Stimulated activated CD8-positive, alpha-beta memory T cell treated with anti-CD3 and anti-CD28 coated beads, Interleukin-15, amount 100 ng/mL, for 48 hours (primary cell): ENCODE measurements at regions not wholly inside any gene's neighbourhood (a gene's known extent, or its start where the extent isn't known, plus 50 kb on each side); places are given as distances from the start of the nearest gene placed in this dataset.

Experiments used
- DNase-seq, 2 donors: peaks; one replicate each; pipeline ENCODE4 v3.0.0-alpha.2; 2020; ENCODE audit warnings: low read depth in 2 of 2

DNA sequence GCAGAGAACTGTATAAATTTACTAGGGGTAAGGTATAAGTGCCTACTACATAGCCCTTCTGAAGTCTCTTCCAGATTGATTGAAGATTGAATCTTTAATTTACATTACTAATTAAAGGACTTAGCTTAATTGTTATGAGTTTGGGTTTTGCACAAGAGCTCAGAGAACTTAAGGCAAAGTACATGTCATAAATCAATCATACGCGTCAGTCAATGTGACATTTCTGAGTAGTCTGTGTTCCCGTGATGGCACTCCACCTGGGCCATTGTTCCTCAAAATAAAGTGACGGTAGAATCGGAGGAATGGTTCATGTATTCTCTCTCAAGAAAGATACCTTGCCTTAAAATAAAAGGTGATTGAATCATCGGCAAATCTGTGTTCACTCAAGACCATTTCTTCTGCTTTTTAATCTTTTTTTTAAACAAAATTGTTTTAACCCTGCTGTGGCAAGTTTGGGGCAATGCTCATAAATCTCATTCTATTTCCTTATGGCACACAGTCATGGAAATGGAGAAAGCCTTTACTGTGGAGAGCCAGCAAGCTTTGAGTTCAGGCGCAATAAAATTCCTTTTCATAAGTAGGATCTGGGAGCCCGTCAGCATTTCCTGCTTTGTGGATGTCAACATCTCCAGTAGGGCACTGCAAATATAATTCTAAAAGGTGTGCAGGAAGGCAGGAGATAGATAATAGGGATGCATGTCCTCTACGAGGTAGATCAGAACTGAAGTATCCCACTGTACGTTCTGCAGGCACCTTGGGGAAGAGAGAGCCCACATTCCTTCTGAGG, 427.4 kb downstream of the GATA3 start:
- DNase-seq: no peak

GRCh38 chr10:8485032-8485431, 430.5 kb downstream of the GATA3 start:
- no peak for DNase-seq

- no peak for DNase-seq
Observed at GRCh38 chr10:8487346-8487745, 432.9 kb downstream of the GATA3 start.

GRCh38 chr10:8489232-8489631, 434.7 kb downstream of the GATA3 start:
- no peak for DNase-seq

DNA sequence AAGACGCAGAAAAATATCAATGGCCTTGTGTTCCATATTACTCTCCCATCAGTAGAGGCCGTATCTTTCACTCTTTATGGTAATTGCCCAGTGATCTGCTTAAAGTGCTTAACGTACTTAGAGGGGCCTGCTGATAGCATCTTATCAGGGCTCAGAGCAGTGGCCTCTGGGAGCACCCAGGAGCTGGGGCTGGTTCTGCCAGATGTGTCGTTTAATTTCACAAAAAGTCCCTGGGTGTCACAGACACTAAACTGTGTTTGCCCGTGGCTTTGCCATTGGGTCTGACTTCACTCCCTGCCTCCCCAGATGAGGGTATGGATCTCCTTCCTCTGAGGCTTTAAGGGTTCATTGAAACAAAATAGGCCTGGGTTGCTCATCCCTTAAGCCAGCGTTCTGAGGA, 435.3 kb downstream of the GATA3 start:
- DNase-seq: no peak

GRCh38 chr10:8498290-8498689, 443.8 kb downstream of the GATA3 start:
- no peak for DNase-seq

GRCh38 chr10:8498881-8499280, 444.4 kb downstream of the GATA3 start:
- peak in 1 of 2 donors; percentile 15 for DNase-seq

DNA sequence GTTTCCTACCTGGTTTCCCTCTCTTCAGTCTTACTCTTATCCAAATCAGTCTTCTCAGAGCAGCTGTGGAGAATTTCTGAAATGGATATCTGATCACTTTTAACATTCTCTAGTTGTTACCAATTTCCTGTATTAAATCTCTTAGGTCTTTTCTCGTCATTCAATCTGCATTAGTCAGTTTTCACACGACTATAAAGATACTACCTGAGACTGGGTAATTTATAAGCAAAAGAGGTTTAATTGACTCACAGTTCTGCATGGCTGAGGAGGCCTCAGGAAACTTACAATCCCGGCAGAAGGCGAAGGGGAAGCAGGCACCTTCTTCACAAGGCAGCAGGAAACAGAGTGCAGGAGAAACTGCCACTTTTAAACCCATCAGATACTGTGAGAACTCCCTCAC, 444.8 kb downstream of the GATA3 start:
- DNase-seq: no peak

DNA sequence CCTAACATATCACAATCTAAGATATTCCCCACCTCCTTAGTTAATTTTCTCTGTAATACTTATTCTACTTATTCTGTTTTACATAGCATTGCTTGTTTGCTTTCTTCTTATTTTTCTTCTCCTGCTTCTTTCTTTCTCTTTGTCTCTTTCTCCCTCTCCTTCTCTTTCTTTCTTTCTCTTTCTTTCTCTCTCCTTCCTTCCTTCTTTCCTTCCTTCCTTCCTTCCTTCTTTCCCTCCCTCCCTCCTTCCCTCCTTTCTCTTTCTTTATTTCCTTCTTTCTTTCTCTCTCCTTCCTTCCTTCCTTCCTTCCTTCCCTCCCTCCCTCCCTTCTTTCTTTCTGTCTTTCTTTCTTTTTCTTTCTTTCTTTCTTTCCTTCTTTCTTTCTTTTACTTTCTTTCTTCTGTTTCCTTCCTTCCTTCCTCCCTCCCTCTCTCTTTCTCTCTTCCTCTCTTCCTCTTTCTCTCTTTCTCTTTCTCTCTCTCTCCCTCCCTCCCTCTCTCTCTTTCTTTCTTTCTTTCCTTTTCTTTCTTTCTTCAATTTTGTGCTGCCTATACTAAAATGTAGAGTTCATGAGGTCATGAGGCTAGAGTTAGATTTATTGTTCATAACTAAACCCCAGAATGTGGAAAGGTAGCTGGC, 445.4 kb downstream of the GATA3 start:
- DNase-seq: no peak

DNA sequence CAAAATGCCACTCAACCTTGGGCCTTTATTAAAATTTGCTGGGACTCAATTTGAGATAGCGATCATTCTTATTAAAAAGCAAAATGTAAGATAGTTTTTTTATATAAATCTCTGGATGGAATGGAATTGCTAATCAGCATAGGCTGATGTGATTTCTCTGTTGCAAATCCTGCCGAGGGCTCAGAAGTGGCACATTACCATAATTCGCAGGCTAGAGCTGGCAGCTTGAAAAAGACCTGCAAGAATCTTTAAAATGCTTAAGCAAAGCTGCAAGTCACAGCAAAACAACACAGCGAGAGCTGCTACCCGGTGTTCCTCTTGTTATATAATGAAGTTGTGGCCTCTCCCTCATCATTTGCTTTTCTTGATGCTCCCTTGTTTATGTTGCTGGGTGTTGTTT, 448.1 kb downstream of the GATA3 start:
- DNase-seq: no peak

DNA sequence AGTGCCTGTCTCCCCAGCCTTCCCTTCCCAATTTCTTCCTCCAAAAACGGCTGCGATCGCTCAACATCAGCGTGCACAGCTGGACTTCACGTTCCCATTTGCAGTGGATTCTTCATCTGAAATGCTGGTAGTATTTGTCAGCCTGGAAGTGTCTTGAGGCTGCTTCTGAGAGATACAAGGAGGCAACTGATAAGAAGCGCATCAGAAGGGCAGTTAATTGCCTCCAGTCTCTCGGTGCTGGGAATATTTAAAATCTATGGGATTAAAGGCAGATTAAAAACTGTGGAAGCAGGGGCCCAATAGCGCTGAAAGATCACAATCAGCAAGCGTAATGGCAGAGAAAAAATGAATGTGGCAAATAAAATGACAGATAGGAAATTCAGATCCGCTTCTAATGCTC, 450.0 kb downstream of the GATA3 start:
- no peak for DNase-seq

GRCh38 chr10:8507156-8507555, 452.7 kb downstream of the GATA3 start:
- no peak for DNase-seq

DNA sequence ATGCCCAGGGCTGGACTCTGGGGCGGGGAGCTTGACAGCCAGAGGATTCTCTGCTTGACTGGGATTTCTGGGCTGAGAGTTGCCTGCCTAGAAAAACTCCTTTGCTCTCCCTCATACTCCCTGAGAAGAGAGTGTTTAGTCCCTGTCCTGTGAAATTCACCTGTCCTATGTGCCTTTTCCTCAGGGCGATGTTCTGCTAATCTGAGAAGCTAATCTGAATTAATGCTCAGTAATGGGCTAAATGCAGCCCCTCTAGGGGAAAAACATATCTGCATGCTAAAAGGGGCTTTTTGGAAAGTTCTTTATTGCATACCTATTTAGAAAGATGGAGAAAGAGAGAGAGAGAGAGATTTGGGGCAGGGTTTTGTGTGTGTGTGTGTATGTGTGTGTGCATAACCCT, 454.4 kb downstream of the GATA3 start:
- no peak for DNase-seq

GRCh38 chr10:8510471-8510870, 456.0 kb downstream of the GATA3 start:
- no peak for DNase-seq

- DNase-seq: no peak
Observed at GRCh38 chr10:8511026-8511425, 456.5 kb downstream of the GATA3 start.

GRCh38 chr10:8513155-8514147, 459.0 kb downstream of the GATA3 start:
- no peak for DNase-seq

DNA sequence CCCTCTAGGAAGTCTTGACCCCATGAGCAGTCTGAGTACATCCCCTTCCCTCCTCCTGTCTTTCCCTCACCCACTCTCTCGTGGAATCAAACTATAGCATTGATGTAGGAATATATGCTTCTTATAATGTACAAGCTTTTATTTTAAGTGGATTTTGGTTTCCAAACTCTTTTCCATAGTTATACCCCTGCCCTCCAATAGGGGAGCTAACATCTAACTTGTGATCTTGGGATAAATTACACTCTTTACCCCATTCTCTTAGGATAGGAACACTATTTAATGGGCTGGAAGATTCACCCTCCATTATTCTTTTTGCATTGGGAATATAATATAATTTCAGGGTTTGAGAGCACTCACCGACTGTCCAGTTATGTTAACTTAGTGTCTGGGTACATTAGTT, 465.9 kb downstream of the GATA3 start:
- no peak for DNase-seq

- no peak for DNase-seq
Observed at GRCh38 chr10:8527773-8528172, 473.3 kb downstream of the GATA3 start.

DNA sequence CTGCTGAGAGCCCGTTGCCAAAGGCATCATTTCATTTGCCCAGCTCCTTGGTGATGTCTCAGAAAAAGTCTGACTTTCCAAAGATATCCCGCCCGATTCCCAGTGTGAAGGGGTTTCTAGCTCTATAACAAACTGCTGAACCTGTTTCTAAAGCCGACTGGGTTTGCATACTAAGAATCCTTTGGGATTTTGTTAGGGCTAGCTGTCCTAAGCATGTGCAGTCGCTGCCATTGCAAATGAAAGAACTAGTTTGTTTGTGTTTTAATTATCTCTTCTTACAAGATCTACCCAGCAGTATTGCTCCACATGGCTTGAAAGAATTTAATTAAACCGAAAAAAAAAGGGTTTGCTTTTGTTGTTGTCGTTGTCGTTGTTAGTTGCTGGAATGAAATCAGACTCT, 476.6 kb downstream of the GATA3 start:
- DNase-seq: no peak

- DNase-seq: no peak
Observed at GRCh38 chr10:8532647-8533046, 478.2 kb downstream of the GATA3 start.

GRCh38 chr10:8533462-8533861, 479.0 kb downstream of the GATA3 start:
- no peak for DNase-seq

DNA sequence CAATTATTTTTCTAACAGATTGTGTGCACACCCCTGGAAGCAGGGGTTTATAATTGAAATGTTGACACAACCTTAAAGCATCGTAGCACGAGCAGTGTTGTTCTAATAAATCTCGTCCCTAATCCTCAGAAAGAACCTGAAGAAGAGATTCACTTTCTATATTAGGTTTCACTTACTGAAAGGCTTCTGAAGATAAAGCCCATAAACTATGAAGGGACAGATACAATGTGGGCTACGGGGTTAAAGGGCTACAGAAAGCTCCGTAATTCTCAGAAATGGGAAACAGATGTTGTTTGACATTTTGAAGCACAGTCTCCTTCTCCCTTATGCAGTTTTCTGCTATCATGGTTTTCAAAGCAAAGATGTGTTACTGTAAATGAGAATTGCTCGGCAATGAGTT, 479.6 kb downstream of the GATA3 start:
- no peak for DNase-seq
